ENCODE measurements at regions not wholly inside any gene's neighbourhood (a gene's known extent, or its start where the extent isn't known, plus 50 kb on each side); places are given as distances from the start of the nearest gene placed in this dataset.

DNA sequence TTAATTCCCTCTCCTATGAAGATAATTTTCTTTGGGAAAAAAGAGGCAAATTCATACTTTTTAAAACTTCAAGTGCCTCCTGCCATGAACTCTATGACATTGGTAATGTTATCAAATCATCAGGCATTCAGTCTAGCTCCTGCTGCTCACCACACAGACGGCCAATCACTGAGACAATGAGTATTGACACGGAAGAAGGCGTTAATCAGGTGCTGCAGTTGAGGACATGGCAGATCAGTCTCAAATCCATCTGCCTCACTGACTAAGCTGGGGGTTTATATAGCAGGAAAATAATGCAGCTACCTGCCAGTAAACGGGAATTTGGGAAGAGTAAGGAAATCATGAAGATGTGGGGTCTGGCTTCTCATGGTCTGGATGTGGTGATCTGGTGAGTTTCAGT is 1087.7 kb downstream of the CDH9 start:
- H3K9ac ChIP-seq (ENCODE audit: extremely low read depth, low read length, poor library complexity, severe bottlenecking), result no peak overlapping the region
- Mint-ChIP-seq H3K27ac (no peak overlapping the region), H3K9me3 (peaks cover 5% of the 10 kb centered on the region), H3K36me3 (ENCODE audit: low read depth) (no peaks in the 10 kb centered on the region), H3K4me1 (peaks cover 15% of the 10 kb centered on the region), H3K27me3 (ENCODE audit: insufficient read depth) (no peaks in the 10 kb centered on the region), H3K4me3 (no peak overlapping the region)
- TF ChIP-seq, protein P1, sequence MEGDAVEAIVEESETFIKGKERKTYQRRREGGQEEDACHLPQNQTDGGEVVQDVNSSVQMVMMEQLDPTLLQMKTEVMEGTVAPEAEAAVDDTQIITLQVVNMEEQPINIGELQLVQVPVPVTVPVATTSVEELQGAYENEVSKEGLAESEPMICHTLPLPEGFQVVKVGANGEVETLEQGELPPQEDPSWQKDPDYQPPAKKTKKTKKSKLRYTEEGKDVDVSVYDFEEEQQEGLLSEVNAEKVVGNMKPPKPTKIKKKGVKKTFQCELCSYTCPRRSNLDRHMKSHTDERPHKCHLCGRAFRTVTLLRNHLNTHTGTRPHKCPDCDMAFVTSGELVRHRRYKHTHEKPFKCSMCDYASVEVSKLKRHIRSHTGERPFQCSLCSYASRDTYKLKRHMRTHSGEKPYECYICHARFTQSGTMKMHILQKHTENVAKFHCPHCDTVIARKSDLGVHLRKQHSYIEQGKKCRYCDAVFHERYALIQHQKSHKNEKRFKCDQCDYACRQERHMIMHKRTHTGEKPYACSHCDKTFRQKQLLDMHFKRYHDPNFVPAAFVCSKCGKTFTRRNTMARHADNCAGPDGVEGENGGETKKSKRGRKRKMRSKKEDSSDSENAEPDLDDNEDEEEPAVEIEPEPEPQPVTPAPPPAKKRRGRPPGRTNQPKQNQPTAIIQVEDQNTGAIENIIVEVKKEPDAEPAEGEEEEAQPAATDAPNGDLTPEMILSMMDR (conservative IDR thresholded peaks at IDR 0.05), result no peak
- no peaks in the 10 kb centered on the region for H3K4me1 ChIP-seq (ENCODE audit: control insufficient read depth, insufficient read depth, low read length)
- DNase-seq, result peak; percentile 62
- no peaks in the 10 kb centered on the region for H3K27me3 ChIP-seq (ENCODE audit: control insufficient read depth, insufficient read depth, low read length, poor library complexity, severe bottlenecking)
- H3K9me3 ChIP-seq (ENCODE audit: control insufficient read depth, low read length), result no peaks in the 10 kb centered on the region
- WGBS, 2 experiments (ENCODE audit: insufficient coverage in 1 of 2, insufficient read length in 1 of 2), result 77 to 87% methylated on average over 3 to 4 of the region's 4 CpGs
- H3K4me3 ChIP-seq (ENCODE audit: low read length), result no peak overlapping the region
- no peak overlapping the region for H3K27ac ChIP-seq (ENCODE audit: low read depth, low read length)
- no peaks in the 10 kb centered on the region for H3K36me3 ChIP-seq (ENCODE audit: control insufficient read depth, insufficient read depth, low read length)

GRCh38 chr5:25948278-25948677 is 1090.1 kb downstream of the CDH9 start:
- H3K27ac Mint-ChIP-seq, result no peak overlapping the region

DNA sequence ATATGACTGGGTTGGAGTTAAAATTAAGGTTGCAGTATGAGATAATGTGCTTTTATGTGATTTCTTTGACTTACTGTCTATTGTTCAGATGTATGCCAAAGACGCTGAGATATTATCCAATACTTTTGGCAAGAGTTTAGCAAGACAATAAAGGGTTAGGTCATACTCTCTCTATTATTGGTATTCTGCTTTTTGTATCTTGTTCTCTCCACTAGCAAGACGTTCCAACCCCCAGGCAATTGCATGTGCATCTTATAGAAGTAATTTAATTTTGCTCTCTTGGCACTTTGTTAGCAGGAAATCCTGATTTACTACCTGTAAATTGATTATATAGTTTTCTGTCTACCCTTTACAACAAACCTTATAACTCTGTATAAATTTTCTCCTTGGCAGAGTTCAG is 1093.6 kb downstream of the CDH9 start:
- Mint-ChIP-seq H3K27ac (no peak overlapping the region), H3K4me1 (peaks cover 11% of the 10 kb centered on the region), H3K9me3 (no peaks in the 10 kb centered on the region), H3K27me3 (ENCODE audit: insufficient read depth) (no peaks in the 10 kb centered on the region), H3K36me3 (ENCODE audit: low read depth) (no peaks in the 10 kb centered on the region), H3K4me3 (no peak overlapping the region)
- Histone ChIP-seq H3K36me3 (ENCODE audit: control insufficient read depth, insufficient read depth, low read length) (no peaks in the 10 kb centered on the region), H3K27me3 (ENCODE audit: control insufficient read depth, insufficient read depth, low read length, poor library complexity, severe bottlenecking) (no peaks in the 10 kb centered on the region), H3K4me1 (ENCODE audit: control insufficient read depth, insufficient read depth, low read length) (no peaks in the 10 kb centered on the region), H3K9me3 (ENCODE audit: control insufficient read depth, low read length) (no peaks in the 10 kb centered on the region), H3K27ac (ENCODE audit: low read depth, low read length) (no peak overlapping the region), H3K9ac (ENCODE audit: extremely low read depth, low read length, poor library complexity, severe bottlenecking) (no peak overlapping the region), H3K4me3 (ENCODE audit: low read length) (no peak overlapping the region)
- TF ChIP-seq, protein P1 (conservative IDR thresholded peaks at IDR 0.05), result no peak
- WGBS, 2 experiments (ENCODE audit: insufficient coverage in 1 of 2, insufficient read length in 1 of 2), result 97 to 100% methylated on average over 1 to 2 of the region's 2 CpGs
- DNase-seq, result no peak

More at GRCh38 chr5:25948278-25948677, 1090.1 kb downstream of the CDH9 start:
- DNase-seq, result no peak
- peaks cover 15% of the 10 kb centered on the region for H3K4me1 Mint-ChIP-seq
- H3K36me3 Mint-ChIP-seq (ENCODE audit: low read depth), result no peaks in the 10 kb centered on the region
- WGBS, 2 experiments (ENCODE audit: insufficient coverage in 1 of 2, insufficient read length in 1 of 2), result 88 to 95% methylated on average over 3 of the region's 4 CpGs
- no peak overlapping the region for H3K4me3 Mint-ChIP-seq
- H3K4me3 ChIP-seq (ENCODE audit: low read length), result no peak overlapping the region
- H3K4me1 ChIP-seq (ENCODE audit: control insufficient read depth, insufficient read depth, low read length), result no peaks in the 10 kb centered on the region
- H3K9ac ChIP-seq (ENCODE audit: extremely low read depth, low read length, poor library complexity, severe bottlenecking), result no peak overlapping the region
- no peaks in the 10 kb centered on the region for H3K27me3 Mint-ChIP-seq (ENCODE audit: insufficient read depth)
- H3K36me3 ChIP-seq (ENCODE audit: control insufficient read depth, insufficient read depth, low read length), result no peaks in the 10 kb centered on the region
- peaks cover 5% of the 10 kb centered on the region for H3K9me3 Mint-ChIP-seq
- H3K27ac ChIP-seq (ENCODE audit: low read depth, low read length), result no peak overlapping the region
- H3K27me3 ChIP-seq (ENCODE audit: control insufficient read depth, insufficient read depth, low read length, poor library complexity, severe bottlenecking), result no peaks in the 10 kb centered on the region
- TF ChIP-seq, protein P1 (conservative IDR thresholded peaks at IDR 0.05), result no peak
- H3K9me3 ChIP-seq (ENCODE audit: control insufficient read depth, low read length), result no peaks in the 10 kb centered on the region

Measured in endodermal cell (in vitro differentiated cells).